ENCODE measurements at regions not wholly inside any gene's neighbourhood (a gene's known extent, or its start where the extent isn't known, plus 50 kb on each side); places are given as distances from the start of the nearest gene placed in this dataset.

DNA sequence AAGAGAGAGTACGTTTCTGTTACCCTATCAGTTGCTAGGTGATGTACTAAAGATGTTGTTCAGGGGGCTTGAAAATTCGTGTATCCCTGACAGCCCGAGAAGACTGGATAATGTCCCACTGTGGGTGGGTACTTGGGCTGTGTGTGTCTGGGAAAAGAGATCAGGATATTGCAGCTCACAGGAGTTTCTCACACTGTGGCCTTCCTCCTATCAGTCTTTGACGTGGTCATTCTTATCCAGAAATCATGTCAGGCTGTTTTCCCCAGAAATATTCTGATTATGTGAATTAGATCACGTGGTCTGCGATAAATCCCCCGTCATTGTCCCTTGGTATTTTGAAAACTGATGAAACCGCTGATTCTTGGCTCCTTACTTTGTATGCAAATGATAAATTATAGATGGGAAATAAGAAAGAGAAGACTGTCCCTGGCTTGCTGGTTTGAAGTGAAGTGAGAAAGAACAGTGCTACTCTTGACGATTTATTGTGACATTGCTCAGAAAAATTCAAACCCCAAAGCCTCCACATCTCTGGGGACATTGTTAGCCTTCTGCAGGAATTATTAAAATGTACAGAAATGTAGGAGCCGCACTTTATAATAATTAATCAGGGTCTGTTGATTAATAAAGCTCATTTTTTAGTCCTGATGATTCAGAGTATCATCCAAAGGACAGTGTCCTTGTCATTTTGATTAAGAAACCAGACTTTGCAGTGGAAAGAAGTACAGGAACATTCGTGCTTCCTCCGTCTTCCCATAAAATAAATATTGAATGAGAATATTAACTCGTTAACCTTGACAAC, 167.5 kb upstream of the TSHZ2 start:
- TF ChIP-seq, protein P1, sequence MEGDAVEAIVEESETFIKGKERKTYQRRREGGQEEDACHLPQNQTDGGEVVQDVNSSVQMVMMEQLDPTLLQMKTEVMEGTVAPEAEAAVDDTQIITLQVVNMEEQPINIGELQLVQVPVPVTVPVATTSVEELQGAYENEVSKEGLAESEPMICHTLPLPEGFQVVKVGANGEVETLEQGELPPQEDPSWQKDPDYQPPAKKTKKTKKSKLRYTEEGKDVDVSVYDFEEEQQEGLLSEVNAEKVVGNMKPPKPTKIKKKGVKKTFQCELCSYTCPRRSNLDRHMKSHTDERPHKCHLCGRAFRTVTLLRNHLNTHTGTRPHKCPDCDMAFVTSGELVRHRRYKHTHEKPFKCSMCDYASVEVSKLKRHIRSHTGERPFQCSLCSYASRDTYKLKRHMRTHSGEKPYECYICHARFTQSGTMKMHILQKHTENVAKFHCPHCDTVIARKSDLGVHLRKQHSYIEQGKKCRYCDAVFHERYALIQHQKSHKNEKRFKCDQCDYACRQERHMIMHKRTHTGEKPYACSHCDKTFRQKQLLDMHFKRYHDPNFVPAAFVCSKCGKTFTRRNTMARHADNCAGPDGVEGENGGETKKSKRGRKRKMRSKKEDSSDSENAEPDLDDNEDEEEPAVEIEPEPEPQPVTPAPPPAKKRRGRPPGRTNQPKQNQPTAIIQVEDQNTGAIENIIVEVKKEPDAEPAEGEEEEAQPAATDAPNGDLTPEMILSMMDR (conservative IDR thresholded peaks at IDR 0.05; ENCODE audit: low read depth, low read length): no peak
- TF ChIP-seq EZH2 (IDR thresholded peaks at IDR 0.05; ENCODE audit: borderline replicate concordance, low read depth, low read length, poor library complexity, severe bottlenecking): no peak
